ENCODE measurements at regions not wholly inside any gene's neighbourhood (a gene's known extent, or its start where the extent isn't known, plus 50 kb on each side); places are given as distances from the start of the nearest gene placed in this dataset.

GRCh38 chrX:13170966-13171558, 126.6 kb upstream of the FAM9C start:
- TF ChIP-seq POLR2A (IDR thresholded peaks at IDR 0.05) (no peak), CTCF (IDR thresholded peaks at IDR 0.05) (no peak)
